ENCODE measurements at regions not wholly inside any gene's neighbourhood (a gene's known extent, or its start where the extent isn't known, plus 50 kb on each side); places are given as distances from the start of the nearest gene placed in this dataset.
"Not testable (repeated sequence)": the region's sequence is repeated elsewhere in the genome, so short reads cannot be mapped to it uniquely, and the experiment has no call there.

GRCh38 chr14:106021832-106022231 lies 495.4 kb downstream of the TMEM121 start:
- TF ChIP-seq CTCF (IDR thresholded peaks at IDR 0.05) = no peak
- no peaks in the 10 kb centered on the region for H3K9me3 ChIP-seq
- H3K4me3 ChIP-seq = no peak overlapping the region
- no peaks in the 10 kb centered on the region for H3K4me1 ChIP-seq
- 47 to 50% methylated on average over 1 to 3 of the region's 3 CpGs for WGBS, 2 donors
- no peak overlapping the region for H3K27ac ChIP-seq
- H3K27me3 ChIP-seq = no peaks in the 10 kb centered on the region
- no peaks in the 10 kb centered on the region for H3K36me3 ChIP-seq
- ATAC-seq (no peak), DNase-seq (no peak), FAIRE-seq (no peak)
- intact Hi-C loops (cut with DNase I) = no loop called here

DNA sequence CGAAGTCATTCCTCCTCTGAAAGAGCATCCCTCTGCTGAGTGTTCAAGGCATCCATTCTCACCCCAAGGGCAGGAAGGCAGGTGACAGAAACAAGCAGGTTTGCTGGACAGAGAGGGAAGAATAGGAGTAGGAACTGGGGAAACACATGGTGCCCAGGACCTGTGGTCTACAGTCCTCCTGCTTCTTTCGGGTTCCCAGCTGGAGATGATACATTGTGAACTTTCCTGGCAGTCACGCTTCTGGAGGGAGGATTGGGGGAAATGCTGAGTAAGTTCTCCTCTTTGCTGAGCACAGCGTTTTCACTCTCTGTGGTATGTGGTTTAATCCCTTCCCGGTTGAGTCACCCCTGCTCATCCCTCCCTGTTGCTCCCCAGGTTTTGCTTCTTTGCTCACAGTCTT lies 496.3 kb downstream of the TMEM121 start:
- H3K36me3 ChIP-seq; FAIRE-seq; H3K4me3 ChIP-seq; DNase-seq; H3K4me1 ChIP-seq; H3K9me3 ChIP-seq; H3K27ac ChIP-seq; intact Hi-C loops (cut with DNase I); H3K27me3 ChIP-seq: not testable (repeated sequence)
- WGBS, 2 donors = 33 to 36% methylated on average over 4 to 5 of the region's 5 CpGs
- ATAC-seq = peak in 1 of 4 donors; percentile 51

DNA sequence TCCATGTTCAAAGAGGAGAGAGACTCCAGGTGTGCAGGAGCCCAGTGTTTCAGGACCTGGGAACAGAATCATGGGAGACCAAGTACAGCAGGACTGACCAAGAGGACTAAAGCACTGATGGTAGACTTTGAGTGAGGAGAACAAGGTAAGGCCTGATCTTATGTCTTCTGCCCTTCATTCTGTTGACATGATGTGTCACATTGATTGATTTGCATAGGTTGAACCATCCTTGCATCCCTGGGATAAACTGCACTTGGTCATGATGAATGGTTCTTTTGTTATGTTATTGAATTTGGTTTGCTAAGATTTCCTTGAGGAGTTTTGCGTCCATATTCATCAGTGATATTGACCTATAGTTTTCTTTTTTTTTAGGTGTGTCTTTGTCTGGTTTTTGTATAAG lies 497.0 kb downstream of the TMEM121 start:
- no peak for TF ChIP-seq CTCF (IDR thresholded peaks at IDR 0.05)
- Histone ChIP-seq H3K27ac (no peak overlapping the region), H3K27me3 (no peaks in the 10 kb centered on the region), H3K9me3 (no peaks in the 10 kb centered on the region), H3K4me1 (no peaks in the 10 kb centered on the region), H3K4me3 (no peak overlapping the region), H3K36me3 (no peaks in the 10 kb centered on the region)
- ATAC-seq (no peak), FAIRE-seq (no peak), DNase-seq (no peak)
- 72 to 92% methylated on average over 1 of the region's 1 CpG for WGBS, 2 donors
- intact Hi-C loops (cut with DNase I) = no loop called here

DNA sequence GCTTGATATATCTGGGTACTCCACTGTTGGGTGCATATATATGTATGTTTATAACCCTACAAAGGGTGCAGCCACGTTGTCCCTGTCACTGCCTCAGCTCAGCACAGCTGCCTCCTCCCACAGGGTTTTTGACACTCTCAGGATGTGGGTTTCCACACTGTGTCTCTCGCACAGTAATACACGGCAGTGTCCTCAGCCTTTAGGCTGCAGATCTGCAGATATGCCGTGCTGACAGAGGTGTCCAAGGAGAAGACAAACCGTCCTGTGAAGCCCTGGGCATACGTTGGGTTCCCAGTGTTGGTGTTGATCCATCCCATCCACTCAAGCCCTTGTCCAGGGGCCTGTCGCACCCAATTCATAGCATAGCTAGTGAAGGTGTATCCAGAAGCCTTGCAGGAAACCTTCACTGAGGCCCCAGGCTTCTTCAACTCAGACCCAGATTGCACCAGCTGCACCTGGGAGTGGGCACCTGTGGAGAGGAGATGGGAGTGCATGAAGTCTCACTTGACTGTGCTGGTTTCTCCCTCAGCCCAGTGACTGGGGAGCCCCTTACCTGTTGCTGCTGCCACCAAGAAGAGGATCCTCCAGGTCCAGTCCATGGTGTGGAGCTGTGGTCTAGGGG lies 498.7 kb downstream of the TMEM121 start:
- H3K27me3 ChIP-seq = no peaks in the 10 kb centered on the region
- H3K4me1 ChIP-seq = no peaks in the 10 kb centered on the region
- no peak for TF ChIP-seq CTCF (IDR thresholded peaks at IDR 0.05)
- no peak for ATAC-seq
- intact Hi-C loops (cut with DNase I) = no loop called here
- DNase-seq = no peak
- H3K27ac ChIP-seq = no peak overlapping the region
- no peaks in the 10 kb centered on the region for H3K36me3 ChIP-seq
- H3K4me3 ChIP-seq = no peak overlapping the region
- FAIRE-seq = no peak
- 29 to 34% methylated on average over 7 of the region's 7 CpGs for WGBS, 2 donors
- no peaks in the 10 kb centered on the region for H3K9me3 ChIP-seq

- Histone ChIP-seq H3K27me3 (no peaks in the 10 kb centered on the region), H3K36me3 (no peaks in the 10 kb centered on the region), H3K27ac (no peak overlapping the region), H3K9me3 (no peaks in the 10 kb centered on the region), H3K4me3 (no peak overlapping the region), H3K4me1 (no peaks in the 10 kb centered on the region)
- no peak for FAIRE-seq
- intact Hi-C loops (cut with DNase I) = no loop called here
- ATAC-seq = no peak
- 27 to 28% methylated on average over 6 of the region's 6 CpGs for WGBS, 2 donors
- no peak for TF ChIP-seq CTCF (IDR thresholded peaks at IDR 0.05)
- no peak for DNase-seq
These were observed 499.6 kb downstream of the TMEM121 start for GRCh38 chr14:106026026-106026425.

DNA sequence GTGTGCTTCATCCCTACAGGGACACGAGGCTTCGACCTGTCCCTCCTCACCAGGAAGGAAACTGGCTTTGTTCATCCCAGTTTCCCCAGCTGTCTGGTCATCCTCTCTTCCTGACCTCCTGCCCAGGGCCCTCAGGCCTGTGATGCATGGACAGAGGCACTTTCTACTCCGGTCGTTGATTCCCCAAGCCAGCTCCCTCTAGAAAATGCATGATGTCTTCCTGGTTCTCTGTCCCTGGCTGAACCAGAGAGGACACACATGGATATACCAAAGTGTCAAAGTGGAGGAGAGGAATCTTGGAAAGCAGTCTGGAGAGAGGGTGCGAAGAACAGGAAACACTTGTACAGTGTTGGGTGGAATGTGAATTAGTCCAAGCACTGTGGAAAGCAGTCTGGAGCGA lies 501.4 kb downstream of the TMEM121 start:
- FAIRE-seq; H3K36me3 ChIP-seq; H3K4me3 ChIP-seq; intact Hi-C loops (cut with DNase I); H3K4me1 ChIP-seq; ATAC-seq; H3K9me3 ChIP-seq; H3K27me3 ChIP-seq; DNase-seq; H3K27ac ChIP-seq: not testable (repeated sequence)
- 55% methylated on average over 6 of the region's 6 CpGs for WGBS, 2 donors
